ENCODE measurements at regions not wholly inside any gene's neighbourhood (a gene's known extent, or its start where the extent isn't known, plus 50 kb on each side); places are given as distances from the start of the nearest gene placed in this dataset.

- Histone ChIP-seq H3K27me3 (no peaks in the 10 kb centered on the region), H3K4me1 (no peaks in the 10 kb centered on the region), H3K9me3 (peaks cover 9 to 13% of the 10 kb centered on the region in 2 donors), H3K4me3 (no peak overlapping the region), H3K36me3 (no peaks in the 10 kb centered on the region), H3K27ac (no peak overlapping the region)
- DNase-seq (ENCODE audit: low spot score in 2 of 2), result no peak
- intact Hi-C loops (cut with DNase I; ENCODE audit: low total_unique reads), result no loop called here
- TF ChIP-seq, protein P1, sequence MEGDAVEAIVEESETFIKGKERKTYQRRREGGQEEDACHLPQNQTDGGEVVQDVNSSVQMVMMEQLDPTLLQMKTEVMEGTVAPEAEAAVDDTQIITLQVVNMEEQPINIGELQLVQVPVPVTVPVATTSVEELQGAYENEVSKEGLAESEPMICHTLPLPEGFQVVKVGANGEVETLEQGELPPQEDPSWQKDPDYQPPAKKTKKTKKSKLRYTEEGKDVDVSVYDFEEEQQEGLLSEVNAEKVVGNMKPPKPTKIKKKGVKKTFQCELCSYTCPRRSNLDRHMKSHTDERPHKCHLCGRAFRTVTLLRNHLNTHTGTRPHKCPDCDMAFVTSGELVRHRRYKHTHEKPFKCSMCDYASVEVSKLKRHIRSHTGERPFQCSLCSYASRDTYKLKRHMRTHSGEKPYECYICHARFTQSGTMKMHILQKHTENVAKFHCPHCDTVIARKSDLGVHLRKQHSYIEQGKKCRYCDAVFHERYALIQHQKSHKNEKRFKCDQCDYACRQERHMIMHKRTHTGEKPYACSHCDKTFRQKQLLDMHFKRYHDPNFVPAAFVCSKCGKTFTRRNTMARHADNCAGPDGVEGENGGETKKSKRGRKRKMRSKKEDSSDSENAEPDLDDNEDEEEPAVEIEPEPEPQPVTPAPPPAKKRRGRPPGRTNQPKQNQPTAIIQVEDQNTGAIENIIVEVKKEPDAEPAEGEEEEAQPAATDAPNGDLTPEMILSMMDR (IDR thresholded peaks at IDR 0.05), result no peak
- TF ChIP-seq POLR2AphosphoS5 (IDR thresholded peaks at IDR 0.05) (no peak), POLR2A (IDR thresholded peaks at IDR 0.05) (no peak)
Measured at GRCh38 chr7:3235322-3235721, 65.7 kb upstream of the SDK1 start.

DNA sequence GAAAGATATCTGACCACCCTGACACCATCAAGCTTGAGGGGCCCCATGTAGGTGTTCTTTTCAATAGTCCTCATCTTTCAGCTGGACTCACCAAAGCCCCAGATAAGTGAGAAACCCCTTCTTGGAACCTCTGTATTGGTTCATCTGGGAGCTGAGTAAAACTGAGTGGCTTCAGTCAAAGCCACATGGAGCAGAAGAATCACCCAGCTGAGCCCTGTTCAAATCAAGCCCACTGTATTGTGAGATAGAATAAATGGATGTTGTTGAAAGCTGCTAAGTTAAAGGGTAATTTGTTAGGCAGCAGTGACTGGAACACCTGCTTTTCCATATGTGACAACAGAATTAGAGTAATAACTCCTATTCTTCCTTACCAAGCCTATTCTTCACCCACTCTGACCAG, 64.8 kb upstream of the SDK1 start:
- Histone ChIP-seq H3K4me3 (no peak overlapping the region), H3K4me1 (no peaks in the 10 kb centered on the region), H3K27ac (no peak overlapping the region), H3K27me3 (no peaks in the 10 kb centered on the region), H3K9me3 (peaks cover 9 to 13% of the 10 kb centered on the region in 2 donors), H3K36me3 (no peaks in the 10 kb centered on the region)
- intact Hi-C loops (cut with DNase I; ENCODE audit: low total_unique reads), result no loop called here
- no peak for DNase-seq (ENCODE audit: low spot score in 2 of 2)
- no peak for TF ChIP-seq POLR2A (IDR thresholded peaks at IDR 0.05)
- TF ChIP-seq POLR2AphosphoS5 (IDR thresholded peaks at IDR 0.05), result no peak
- TF ChIP-seq, protein P1 (IDR thresholded peaks at IDR 0.05), result no peak

- DNase-seq (ENCODE audit: low spot score in 2 of 2), result no peak
- no peaks in the 10 kb centered on the region for H3K27me3 ChIP-seq
- no peak overlapping the region for H3K4me3 ChIP-seq
- no peak for TF ChIP-seq POLR2A (IDR thresholded peaks at IDR 0.05)
- TF ChIP-seq, protein P1 (IDR thresholded peaks at IDR 0.05), result no peak
- TF ChIP-seq POLR2AphosphoS5 (IDR thresholded peaks at IDR 0.05), result no peak
- no peaks in the 10 kb centered on the region for H3K4me1 ChIP-seq
- intact Hi-C loops (cut with DNase I; ENCODE audit: low total_unique reads), result no loop called here
- no peaks in the 10 kb centered on the region for H3K36me3 ChIP-seq
- H3K27ac ChIP-seq, result no peak overlapping the region
- H3K9me3 ChIP-seq, result peaks cover 9 to 13% of the 10 kb centered on the region in 2 donors
Measured at GRCh38 chr7:3238525-3239210, 62.4 kb upstream of the SDK1 start.

GRCh38 chr7:3239291-3239691, 61.8 kb upstream of the SDK1 start:
- H3K36me3 ChIP-seq, result no peaks in the 10 kb centered on the region
- peaks cover 9 to 13% of the 10 kb centered on the region in 2 donors for H3K9me3 ChIP-seq
- TF ChIP-seq POLR2A (IDR thresholded peaks at IDR 0.05), result no peak
- TF ChIP-seq, protein P1 (IDR thresholded peaks at IDR 0.05), result no peak
- TF ChIP-seq POLR2AphosphoS5 (IDR thresholded peaks at IDR 0.05), result no peak
- intact Hi-C loops (cut with DNase I; ENCODE audit: low total_unique reads), result no loop called here
- no peak overlapping the region for H3K27ac ChIP-seq
- H3K27me3 ChIP-seq, result no peaks in the 10 kb centered on the region
- no peak overlapping the region for H3K4me3 ChIP-seq
- DNase-seq (ENCODE audit: low spot score in 2 of 2), result peak in 1 of 2 donors; percentile 44
- H3K4me1 ChIP-seq, result no peaks in the 10 kb centered on the region

DNA sequence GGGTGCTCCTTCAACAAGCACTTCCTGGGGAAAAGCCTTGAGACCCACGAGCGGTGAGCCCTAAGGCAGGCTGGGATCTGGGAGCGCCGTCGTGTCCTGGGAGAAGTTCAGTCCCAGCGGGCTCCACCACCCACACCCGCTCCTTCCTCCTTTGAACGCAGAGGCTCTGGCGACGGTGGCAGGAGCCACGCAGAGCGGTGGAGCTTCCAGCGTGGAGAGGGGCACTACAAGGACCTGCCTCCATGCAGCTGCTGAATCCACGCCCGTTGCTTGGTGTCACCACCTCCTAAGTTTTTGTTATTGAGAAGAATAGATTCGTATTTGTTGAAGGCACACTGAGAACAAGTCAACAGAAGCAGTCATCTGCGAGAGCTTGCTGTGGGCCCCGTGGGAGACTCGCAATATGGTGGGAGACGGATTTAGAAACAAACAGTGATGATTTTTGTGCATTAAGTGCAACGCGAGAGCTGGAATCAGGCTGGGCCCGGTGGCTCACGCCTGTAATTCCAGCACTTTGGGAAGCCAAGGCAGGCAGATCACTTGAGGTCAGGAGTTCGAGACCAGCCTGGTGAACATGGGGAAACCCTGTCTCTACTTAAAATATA, 60.1 kb upstream of the SDK1 start:
- Histone ChIP-seq H3K27me3 (no peaks in the 10 kb centered on the region), H3K27ac (no peak overlapping the region), H3K4me1 (no peaks in the 10 kb centered on the region), H3K36me3 (no peaks in the 10 kb centered on the region), H3K9me3 (peaks cover 6 to 11% of the 10 kb centered on the region in 2 donors), H3K4me3 (no peak overlapping the region)
- no peak for DNase-seq (ENCODE audit: low spot score in 2 of 2)
- TF ChIP-seq POLR2A (IDR thresholded peaks at IDR 0.05) (no peak), POLR2AphosphoS5 (IDR thresholded peaks at IDR 0.05) (no peak)
- TF ChIP-seq, protein P1 (IDR thresholded peaks at IDR 0.05), result no peak
- intact Hi-C loops (cut with DNase I; ENCODE audit: low total_unique reads), result no loop called here
